Pancreas (tissue), 10 donors: ENCODE measurements at regions not wholly inside any gene's neighbourhood (a gene's known extent, or its start where the extent isn't known, plus 50 kb on each side); places are given as distances from the start of the nearest gene placed in this dataset.
"Not testable (repeated sequence)": the region's sequence is repeated elsewhere in the genome, so short reads cannot be mapped to it uniquely, and the experiment has no call there.

Experiments used
- ATAC-seq, 4 donors: fragments of 200-7000 bp; cut with Tn5 transposase; one replicate each; pipeline versions ENCODE4 v1.8.0 to v1.9.1; 2020; ENCODE audit warnings: mild to moderate bottlenecking in 4 of 4, moderate library complexity in 4 of 4
- DNase-seq, 6 donors: peaks; one replicate each; pipeline ENCODE4 v3.0.0-alpha.2; 2020
- FAIRE-seq: peaks from 2 replicates; lab custom pipeline; 2012; peaks lifted over from hg19 to GRCh38; lab: Jason Lieb, UNC
- H3K27ac ChIP-seq, 4 donors: fragments of 200-600 bp; sonication (generic); 1 replicate in 3 of 4; 2 replicates in 1 of 4; pipeline versions ENCODE4 v1.5.0 to v1.8.0; 2020
- H3K27me3 ChIP-seq, 4 donors: fragments of 200-600 bp; one replicate each; pipeline ENCODE4 v1.8.0; 2021
- H3K36me3 ChIP-seq, 3 donors: fragments of 200-600 bp; sonication (generic) in 1 of 3; one replicate each; pipeline versions ENCODE4 v1.5.0 to v1.8.0; 2020 to 2021
- H3K4me1 ChIP-seq, 3 donors: fragments of 200-600 bp; one replicate each; pipeline ENCODE4 v1.8.0; 2021
- H3K4me3 ChIP-seq, 4 donors: fragments of 200-600 bp; sonication (generic) in 2 of 4; one replicate each; pipeline versions ENCODE4 v1.5.0 to v1.8.0; 2020 to 2021
- H3K9me3 ChIP-seq, 4 donors: fragments of 200-600 bp; one replicate each; pipeline ENCODE4 v1.8.0; 2021
- WGBS, 2 donors: extraction: QIAGEN DNeasy Blood & Tissue Kit; methylation state at CpG; one replicate each; pipeline ENCODE4 v1.1.7; 2013; 5-methylcytosine and 5-hydroxymethylcytosine counted together
- intact Hi-C, 3 donors: fragments of 100-400 bp; cut with DNase I; formaldehyde crosslinking; loops; one replicate each; pipeline versions ENCODE4 v1.11.1 to v1.14.2; 2022
- TF ChIP-seq, protein P1 (sequence below), 4 donors: fragments of 200-600 bp; sonication (generic) in 3 of 4; IDR thresholded peaks; one replicate each; pipeline versions ENCODE4 v1.5.0 to v1.8.0; 2021; ENCODE audit warnings: antibody characterized with exemption in 4 of 4
- donor health status: healthy with polysubstance abuse.
- donor health status: DM: no; HTN: no; CAD: no; lungs with moderate emphysema.
- donor health status: DM: no; HTN: no; CAD: no.
- donor health status: control.
- donor health status: control.
- donor health status: Bipolar disorder and iron deficiency.
- donor health status: DM: yes; HTN: yes; CAD: no.
- donor health status: DM: no; HTN: no; CAD: no.
- donor health status: DM: no; HTN: no; CAD: no.
- donor health status: DM: yes; HTN: yes; CAD: no.

GRCh38 chr1:224045556-224045955 is 68.4 kb upstream of the FBXO28 start:
- no peak for DNase-seq
- no peaks in the 10 kb centered on the region for H3K27me3 ChIP-seq
- no peak overlapping the region for H3K27ac ChIP-seq
- H3K9me3 ChIP-seq = no peaks in the 10 kb centered on the region
- TF ChIP-seq, protein P1, sequence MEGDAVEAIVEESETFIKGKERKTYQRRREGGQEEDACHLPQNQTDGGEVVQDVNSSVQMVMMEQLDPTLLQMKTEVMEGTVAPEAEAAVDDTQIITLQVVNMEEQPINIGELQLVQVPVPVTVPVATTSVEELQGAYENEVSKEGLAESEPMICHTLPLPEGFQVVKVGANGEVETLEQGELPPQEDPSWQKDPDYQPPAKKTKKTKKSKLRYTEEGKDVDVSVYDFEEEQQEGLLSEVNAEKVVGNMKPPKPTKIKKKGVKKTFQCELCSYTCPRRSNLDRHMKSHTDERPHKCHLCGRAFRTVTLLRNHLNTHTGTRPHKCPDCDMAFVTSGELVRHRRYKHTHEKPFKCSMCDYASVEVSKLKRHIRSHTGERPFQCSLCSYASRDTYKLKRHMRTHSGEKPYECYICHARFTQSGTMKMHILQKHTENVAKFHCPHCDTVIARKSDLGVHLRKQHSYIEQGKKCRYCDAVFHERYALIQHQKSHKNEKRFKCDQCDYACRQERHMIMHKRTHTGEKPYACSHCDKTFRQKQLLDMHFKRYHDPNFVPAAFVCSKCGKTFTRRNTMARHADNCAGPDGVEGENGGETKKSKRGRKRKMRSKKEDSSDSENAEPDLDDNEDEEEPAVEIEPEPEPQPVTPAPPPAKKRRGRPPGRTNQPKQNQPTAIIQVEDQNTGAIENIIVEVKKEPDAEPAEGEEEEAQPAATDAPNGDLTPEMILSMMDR (IDR thresholded peaks at IDR 0.05) = no peak
- WGBS, 2 donors = 46 to 57% methylated on average over 7 of the region's 7 CpGs
- H3K36me3 ChIP-seq = no peaks in the 10 kb centered on the region
- no peaks in the 10 kb centered on the region for H3K4me1 ChIP-seq
- ATAC-seq = no peak
- FAIRE-seq = no peak
- intact Hi-C loops = loop anchor here in 1 of 3 donors (10.0 kb wide), 1 partner anchor 341 kb away; no protein-coding TSS in a partner anchor
- H3K4me3 ChIP-seq = no peak overlapping the region

DNA sequence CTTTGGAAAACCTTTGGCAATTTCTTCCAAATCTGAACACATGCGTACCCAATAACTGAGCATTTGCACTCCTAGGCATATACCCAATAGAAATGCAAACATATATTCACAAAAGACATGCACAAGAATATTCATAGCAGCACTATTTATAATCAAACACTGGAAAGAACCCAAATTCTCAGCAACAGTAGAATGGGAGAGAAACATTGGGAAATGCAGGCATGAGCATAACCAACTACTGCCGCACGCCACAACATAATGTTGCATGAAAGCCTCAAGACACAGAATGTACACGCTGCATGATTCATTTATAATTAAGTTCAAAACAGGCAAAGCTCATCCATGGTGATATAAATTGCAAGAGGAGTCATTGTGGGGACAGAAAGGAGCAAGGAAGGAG is 69.5 kb upstream of the FBXO28 start:
- Histone ChIP-seq H3K36me3 (no peaks in the 10 kb centered on the region), H3K4me3 (no peak overlapping the region)
- 91 to 97% methylated on average over 4 of the region's 4 CpGs for WGBS, 2 donors

DNA sequence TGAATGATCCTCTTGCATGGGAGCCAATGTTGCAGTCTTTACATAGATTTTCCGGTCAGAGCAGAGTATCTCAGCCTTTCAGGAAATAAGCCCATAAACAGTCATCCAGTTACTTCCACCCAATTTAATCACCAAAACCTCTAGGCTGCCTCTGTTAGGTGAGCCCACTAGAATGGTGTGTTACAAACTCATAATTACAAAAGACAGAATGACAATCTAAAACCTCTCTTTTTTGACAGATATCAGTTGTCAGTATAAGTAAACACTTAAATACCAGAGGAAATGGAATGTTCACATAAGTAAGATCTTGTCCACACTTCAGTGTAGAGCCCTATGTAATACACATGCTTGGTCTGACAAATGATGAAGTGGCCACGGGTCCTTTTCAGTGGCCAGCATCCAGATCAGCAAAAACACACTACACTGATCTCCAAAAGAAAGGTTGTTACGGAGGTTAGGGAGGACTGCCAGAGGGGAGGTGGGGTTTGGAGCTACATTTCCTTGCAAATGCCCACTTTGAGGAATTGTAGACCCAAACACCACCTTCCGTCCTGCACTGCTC is 71.3 kb upstream of the FBXO28 start:
- intact Hi-C loops = loop anchor here in 1 of 3 donors (10.0 kb wide), 1 partner anchor 338 kb away; no protein-coding TSS in a partner anchor
- no peaks in the 10 kb centered on the region for H3K27me3 ChIP-seq
- WGBS, 2 donors = 57 to 64% methylated on average over 4 of the region's 4 CpGs
- ATAC-seq (no peak), FAIRE-seq (no peak), DNase-seq (no peak)
- TF ChIP-seq, protein P1 (IDR thresholded peaks at IDR 0.05) = no peak
- no peaks in the 10 kb centered on the region for H3K4me1 ChIP-seq
- no peaks in the 10 kb centered on the region for H3K9me3 ChIP-seq
- no peak overlapping the region for H3K27ac ChIP-seq
- no peaks in the 10 kb centered on the region for H3K36me3 ChIP-seq
- no peak overlapping the region for H3K4me3 ChIP-seq

More for the DNA sequence above, 69.5 kb upstream of the FBXO28 start:
- H3K4me1 ChIP-seq = no peaks in the 10 kb centered on the region
- ATAC-seq (no peak), DNase-seq (no peak), FAIRE-seq (no peak)
- intact Hi-C loops = loop anchor here in 1 of 3 donors (10.0 kb wide), 1 partner anchor 340 kb away; no protein-coding TSS in a partner anchor
- H3K9me3 ChIP-seq = no peaks in the 10 kb centered on the region
- TF ChIP-seq, protein P1 (IDR thresholded peaks at IDR 0.05) = no peak
- H3K27ac ChIP-seq = no peak overlapping the region
- H3K27me3 ChIP-seq = no peaks in the 10 kb centered on the region

- Histone ChIP-seq H3K9me3 (no peaks in the 10 kb centered on the region), H3K27ac (no peak overlapping the region), H3K27me3 (no peaks in the 10 kb centered on the region), H3K4me1 (no peaks in the 10 kb centered on the region), H3K4me3 (no peak overlapping the region), H3K36me3 (no peaks in the 10 kb centered on the region)
- TF ChIP-seq, protein P1 (IDR thresholded peaks at IDR 0.05) = no peak
- no peak for FAIRE-seq
- no peak for ATAC-seq
- DNase-seq = no peak
- WGBS, 2 donors = 34 to 44% methylated on average over 3 of the region's 3 CpGs
- intact Hi-C loops = loop anchor here in 1 of 3 donors (10.0 kb wide), 1 partner anchor 336 kb away; no protein-coding TSS in a partner anchor
Measured at GRCh38 chr1:224041032-224041431, 72.9 kb upstream of the FBXO28 start.

DNA sequence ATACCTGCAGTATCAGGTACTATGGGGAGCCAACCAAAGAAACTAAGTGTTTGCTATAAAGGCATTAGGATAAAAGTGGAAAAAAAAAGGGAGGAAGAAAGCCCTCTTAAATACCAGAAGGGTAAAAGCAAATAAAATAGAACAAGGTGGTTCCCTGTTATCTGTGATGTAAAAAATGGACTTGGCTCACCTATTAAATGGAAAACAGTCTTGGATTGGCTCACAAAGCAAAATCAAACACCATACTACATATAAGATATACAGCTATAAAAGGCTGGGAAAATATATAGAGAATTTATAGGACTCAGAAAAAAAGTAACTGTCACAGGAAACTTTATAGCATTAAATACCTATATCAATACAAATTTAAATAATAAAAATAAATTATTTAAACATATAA is 73.5 kb upstream of the FBXO28 start:
- intact Hi-C loops = loop anchor here in 1 of 3 donors (10.0 kb wide), 1 partner anchor 336 kb away; no protein-coding TSS in a partner anchor
- not testable (repeated sequence) for H3K4me1 ChIP-seq, H3K4me3 ChIP-seq, H3K9me3 ChIP-seq, H3K36me3 ChIP-seq, DNase-seq, ATAC-seq, H3K27me3 ChIP-seq, H3K27ac ChIP-seq
- FAIRE-seq = peak; percentile 97

- not testable (repeated sequence) for ATAC-seq, FAIRE-seq, DNase-seq, H3K9me3 ChIP-seq, H3K4me3 ChIP-seq, H3K27me3 ChIP-seq, H3K36me3 ChIP-seq, H3K4me1 ChIP-seq, H3K27ac ChIP-seq
- 72 to 84% methylated on average over 5 to 6 of the region's 6 CpGs for WGBS, 2 donors
- intact Hi-C loops = loop anchor here in 1 of 3 donors (10.0 kb wide), 1 partner anchor 335 kb away; no protein-coding TSS in a partner anchor
Measured at GRCh38 chr1:224040006-224040405, 73.9 kb upstream of the FBXO28 start.

GRCh38 chr1:224038832-224039231 is 75.1 kb upstream of the FBXO28 start:
- DNase-seq, H3K27me3 ChIP-seq, ATAC-seq, H3K27ac ChIP-seq, FAIRE-seq, intact Hi-C loops, H3K36me3 ChIP-seq, H3K4me3 ChIP-seq, H3K9me3 ChIP-seq, H3K4me1 ChIP-seq: not testable (repeated sequence)
- 65 to 75% methylated on average over 2 of the region's 2 CpGs for WGBS, 2 donors

- H3K27ac ChIP-seq, H3K9me3 ChIP-seq, ATAC-seq, H3K27me3 ChIP-seq, H3K4me3 ChIP-seq, intact Hi-C loops, H3K36me3 ChIP-seq, DNase-seq, H3K4me1 ChIP-seq, FAIRE-seq: not testable (repeated sequence)
- WGBS, 2 donors = 65 to 66% methylated on average over 3 of the region's 3 CpGs
Measured at GRCh38 chr1:224037362-224037761, 76.5 kb upstream of the FBXO28 start.
